GM21360 (cell line): ENCODE measurements at regions not wholly inside any gene's neighbourhood (a gene's known extent, or its start where the extent isn't known, plus 50 kb on each side); places are given as distances from the start of the nearest gene placed in this dataset.

Experiments used
- ATAC-seq: cut with Tn5 transposase; IDR thresholded peaks from one replicate; pipeline ENCODE4 v1.9.1; 2021; ENCODE audit warnings: mild to moderate bottlenecking, moderate library complexity; ENCODE audit not compliant: unreplicated experiment

- no peak for ATAC-seq
Measured at GRCh38 chrX:51954592-51954991, 61.2 kb downstream of the MAGED1 start.

- peak; percentile 98 for ATAC-seq
Measured at GRCh38 chrX:51955200-51955599, 61.8 kb downstream of the MAGED1 start.

DNA sequence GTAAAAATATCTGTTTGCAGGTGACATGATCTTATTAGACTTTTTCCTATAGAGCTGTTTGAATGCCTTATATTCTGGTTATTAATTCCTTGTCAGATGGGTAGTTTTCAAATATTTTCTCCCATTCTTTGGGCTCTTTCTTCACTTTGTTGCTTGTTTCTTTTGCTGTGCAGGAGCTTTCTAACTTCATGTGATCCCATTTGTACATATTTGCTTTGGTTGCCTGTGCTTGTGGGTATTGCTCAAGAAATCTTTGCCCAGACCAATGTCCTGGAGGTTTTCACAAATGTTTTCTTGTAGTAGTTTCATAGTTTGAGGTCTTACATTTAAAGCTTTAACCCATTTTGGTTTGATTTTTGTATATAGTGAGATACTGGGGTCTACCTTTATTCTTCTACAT lies 63.0 kb downstream of the MAGED1 start:
- no peak for ATAC-seq

- ATAC-seq: no peak
Measured at GRCh38 chrX:51975360-51975759, 81.9 kb downstream of the MAGED1 start.

DNA sequence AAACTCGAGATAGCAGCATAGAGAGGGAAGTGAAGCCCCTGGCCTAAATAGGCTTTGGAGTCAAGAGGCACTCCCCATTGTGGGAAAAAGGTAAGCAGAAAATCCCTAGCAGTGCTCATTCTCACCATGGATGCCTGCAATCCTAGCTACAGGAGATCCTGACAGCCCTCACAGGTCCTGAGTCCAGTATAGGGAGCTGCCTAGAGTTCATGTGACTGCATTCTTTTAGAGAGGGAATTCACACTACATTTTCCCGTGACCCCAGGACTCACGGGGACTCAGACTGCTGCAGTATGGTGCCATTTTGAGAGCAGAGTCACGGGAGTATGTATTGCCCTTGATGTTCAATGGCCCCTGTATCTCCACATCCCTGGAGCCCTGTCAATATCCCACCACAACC lies 82.4 kb downstream of the MAGED1 start:
- no peak for ATAC-seq

GRCh38 chrX:51976503-51976902 lies 83.1 kb downstream of the MAGED1 start:
- ATAC-seq: no peak
